GM21528 (cell line): ENCODE measurements at regions not wholly inside any gene's neighbourhood (a gene's known extent, or its start where the extent isn't known, plus 50 kb on each side); places are given as distances from the start of the nearest gene placed in this dataset.
"Not testable (repeated sequence)": the region's sequence is repeated elsewhere in the genome, so short reads cannot be mapped to it uniquely, and the experiment has no call there.

Experiments used
- ATAC-seq: cut with Tn5 transposase; IDR thresholded peaks from one replicate; pipeline ENCODE4 v1.9.1; 2021; ENCODE audit warnings: mild to moderate bottlenecking, moderate library complexity; ENCODE audit not compliant: unreplicated experiment, low FRiP score

DNA sequence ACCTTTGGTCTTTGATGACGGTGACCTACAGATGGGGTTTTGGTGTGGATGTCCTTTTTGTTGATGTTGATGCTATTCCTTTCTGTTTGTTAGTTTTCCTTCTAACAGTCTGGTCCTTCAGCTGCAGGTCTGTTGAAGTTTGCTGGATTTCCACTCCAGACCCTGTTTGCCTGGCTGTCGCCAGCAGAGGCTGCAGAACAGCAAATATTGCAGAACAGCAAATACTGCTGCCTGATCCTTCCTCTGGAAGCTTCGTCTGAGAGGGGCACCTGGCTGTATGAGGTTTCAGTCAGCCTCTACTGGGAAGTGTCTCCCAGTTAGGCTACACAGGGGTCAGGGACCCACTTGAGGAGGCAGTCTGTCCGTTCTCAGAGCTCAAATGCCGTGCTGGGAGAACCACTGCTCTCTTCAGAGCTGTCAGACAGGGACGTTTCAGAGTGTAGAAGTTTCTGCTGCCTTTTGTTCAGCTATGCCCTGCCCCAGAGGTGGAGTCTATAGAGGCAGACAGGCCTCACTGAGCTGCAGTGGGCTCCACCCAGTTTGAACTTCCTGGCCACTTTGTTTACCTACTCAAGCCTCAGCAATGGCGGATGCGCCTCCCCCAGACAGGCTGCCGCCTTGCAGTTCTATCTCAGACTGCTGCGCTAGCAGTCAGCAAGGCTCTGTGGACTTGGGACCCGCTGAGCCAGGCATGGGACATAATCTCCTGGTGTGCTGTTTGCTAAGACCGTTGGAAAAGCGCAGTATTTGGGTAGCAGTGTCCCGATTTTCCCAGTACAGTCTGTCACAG lies 156.4 kb upstream of the NR3C2 start:
- not testable (repeated sequence) for ATAC-seq

GRCh38 chr4:148589182-148589581 lies 147.0 kb upstream of the NR3C2 start:
- ATAC-seq = no peak

- ATAC-seq = no peak
Observed at GRCh38 chr4:148575577-148575976, 133.4 kb upstream of the NR3C2 start.

GRCh38 chr4:148574911-148575310 lies 132.7 kb upstream of the NR3C2 start:
- no peak for ATAC-seq

DNA sequence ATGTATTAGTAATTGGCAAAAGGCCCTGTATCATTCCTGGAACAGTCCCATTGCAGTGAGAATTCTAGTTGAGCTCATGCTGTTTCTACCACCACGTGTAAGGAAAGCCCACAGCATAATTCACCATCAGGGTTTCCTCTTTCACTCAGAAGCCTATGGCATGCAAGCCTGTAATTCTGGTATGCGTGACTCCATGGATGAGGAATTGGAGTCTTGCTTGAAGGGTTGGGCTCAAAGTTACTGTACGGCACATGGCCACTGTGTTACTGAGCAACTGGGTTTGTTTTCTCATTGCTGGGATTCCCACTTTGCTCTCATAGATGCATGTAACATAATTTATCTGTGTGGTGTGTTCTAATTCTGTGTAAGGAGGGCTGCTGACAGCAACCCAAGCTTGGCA lies 132.3 kb upstream of the NR3C2 start:
- no peak for ATAC-seq

DNA sequence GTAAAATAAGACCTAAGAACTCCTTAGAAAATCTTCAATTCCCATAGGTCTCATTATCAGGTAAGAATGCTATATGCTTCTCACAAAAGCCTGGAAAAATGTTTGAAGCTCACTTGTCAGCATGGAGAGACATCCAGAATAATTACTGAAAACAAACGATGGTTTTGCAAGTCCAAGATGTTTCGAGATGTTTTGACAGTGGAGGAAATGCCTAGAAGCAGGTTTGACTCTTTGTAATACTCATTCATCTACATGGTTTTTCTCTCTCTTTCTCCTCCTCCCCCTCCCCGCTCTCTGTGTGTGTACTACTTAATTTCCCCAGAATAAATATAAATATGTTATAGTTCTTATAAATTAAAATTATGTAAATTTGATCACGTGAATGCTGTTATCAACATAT lies 131.9 kb upstream of the NR3C2 start:
- no peak for ATAC-seq

DNA sequence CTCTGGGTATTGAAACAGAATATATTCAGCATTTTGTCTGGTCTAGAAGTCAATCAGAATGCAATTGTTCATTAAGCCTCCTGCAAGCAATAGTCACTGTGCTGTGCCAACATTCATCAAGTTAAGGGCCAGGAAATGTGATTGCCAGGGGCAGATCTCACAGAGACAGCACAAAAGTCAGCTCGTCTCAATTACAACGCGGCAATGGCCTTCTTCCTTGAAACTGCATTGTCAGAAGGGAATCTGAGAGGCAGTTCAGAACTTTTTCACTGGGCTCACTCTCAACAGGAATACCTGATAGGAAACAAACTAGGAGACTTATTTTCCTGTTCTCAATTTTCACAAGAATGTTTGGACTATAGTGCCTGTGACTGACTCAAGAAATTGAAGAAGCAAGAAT lies 131.1 kb upstream of the NR3C2 start:
- ATAC-seq = no peak

DNA sequence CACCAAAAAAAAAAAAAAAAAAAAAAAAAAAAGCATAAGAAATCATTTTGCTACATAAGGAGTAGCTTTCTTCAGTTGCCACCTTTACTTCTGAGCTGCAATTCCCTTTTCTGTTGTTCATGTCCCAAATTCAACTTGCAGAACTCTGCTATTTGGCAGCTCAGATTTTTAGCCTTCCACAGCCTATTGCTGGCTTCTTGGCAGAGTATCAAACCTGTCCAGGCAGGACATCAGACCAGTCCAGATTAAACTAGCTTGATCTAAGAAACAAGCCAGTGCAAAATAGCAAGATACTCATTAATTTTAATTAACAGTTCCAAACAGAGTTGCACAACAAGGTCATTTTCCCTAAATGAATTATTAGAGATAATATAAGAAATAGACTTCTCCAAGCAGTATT lies 123.6 kb upstream of the NR3C2 start:
- ATAC-seq = no peak

DNA sequence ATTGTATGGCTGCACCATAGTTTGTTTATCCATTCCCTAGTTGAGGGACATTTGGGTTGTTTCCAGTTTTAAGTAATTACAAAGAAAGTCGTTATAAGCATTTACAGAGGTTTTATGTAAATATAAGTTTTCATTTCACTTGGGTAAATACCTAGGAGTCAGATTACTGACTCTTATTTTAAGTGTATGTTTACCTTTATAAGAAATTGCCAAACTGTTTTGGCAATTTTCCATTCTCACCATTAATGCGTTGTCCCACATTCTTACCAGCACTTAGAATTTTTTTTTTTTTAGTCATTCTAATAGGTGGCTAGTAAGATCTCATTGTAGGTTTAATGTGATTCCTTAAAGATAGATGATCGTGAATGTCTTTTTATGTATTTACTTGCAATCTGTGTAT lies 121.5 kb upstream of the NR3C2 start:
- ATAC-seq = no peak

- ATAC-seq = no peak
Observed at GRCh38 chr4:148561467-148561866, 119.3 kb upstream of the NR3C2 start.

- ATAC-seq = no peak
Observed at GRCh38 chr4:148557793-148558192, 115.6 kb upstream of the NR3C2 start.

GRCh38 chr4:148550788-148551187 lies 108.6 kb upstream of the NR3C2 start:
- ATAC-seq = no peak

GRCh38 chr4:148542922-148543623 lies 100.9 kb upstream of the NR3C2 start:
- no peak for ATAC-seq

DNA sequence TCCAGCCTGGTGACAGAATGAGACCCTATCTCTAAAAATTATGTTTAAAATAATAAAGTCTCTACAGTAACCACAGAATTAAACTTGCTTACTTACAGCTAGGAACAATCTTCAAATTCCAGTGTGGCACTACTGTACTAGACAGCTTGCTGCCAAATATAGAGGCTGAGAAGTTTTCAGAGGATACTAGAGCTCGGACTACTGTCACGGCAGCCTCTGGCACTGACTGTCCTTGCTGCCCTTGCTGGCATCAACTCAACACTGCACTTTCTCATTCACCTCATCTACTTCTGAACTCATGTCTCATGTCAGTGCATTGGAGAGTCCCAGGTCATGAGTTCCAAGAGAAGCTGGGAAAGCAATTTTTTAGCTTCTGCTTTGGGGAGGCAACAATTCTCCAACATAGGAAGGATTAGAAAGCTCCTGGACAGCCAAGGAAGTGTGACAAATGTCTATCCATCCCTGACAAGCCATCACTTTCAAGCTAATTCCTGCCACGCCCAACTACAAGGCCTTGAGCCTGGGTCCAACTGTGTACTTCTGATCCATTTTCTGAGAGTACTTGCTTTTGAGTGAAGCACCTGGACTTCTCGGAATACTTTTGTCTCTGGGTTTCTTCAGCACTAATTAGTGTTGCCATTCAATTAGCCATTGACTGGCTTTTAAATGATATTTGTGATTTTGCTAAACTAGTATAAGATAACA lies 98.6 kb upstream of the NR3C2 start:
- no peak for ATAC-seq

GRCh38 chr4:148539387-148539786 lies 97.2 kb upstream of the NR3C2 start:
- no peak for ATAC-seq

GRCh38 chr4:148533851-148534250 lies 91.6 kb upstream of the NR3C2 start:
- not testable (repeated sequence) for ATAC-seq

- ATAC-seq = no peak
Observed at GRCh38 chr4:148530114-148530513, 87.9 kb upstream of the NR3C2 start.

DNA sequence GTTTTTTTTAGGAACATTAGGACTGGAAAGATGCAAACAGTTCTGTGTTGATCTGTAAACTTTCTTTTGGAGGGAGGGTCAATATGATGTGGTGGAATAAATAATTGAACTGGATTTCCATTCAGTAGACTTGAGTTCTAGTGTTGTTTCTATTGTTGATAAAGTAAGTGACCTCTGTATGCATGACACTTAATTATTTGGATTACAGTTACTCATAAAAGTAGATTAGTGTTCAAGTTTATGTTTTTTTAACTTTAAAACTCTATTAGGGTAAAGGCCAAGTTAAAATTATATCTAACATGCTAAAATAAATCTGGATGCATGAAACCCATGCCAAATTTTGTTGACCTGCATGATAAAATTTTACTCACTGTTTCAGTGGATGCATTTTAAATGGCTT lies 85.4 kb upstream of the NR3C2 start:
- no peak for ATAC-seq

GRCh38 chr4:148522995-148523394 lies 80.8 kb upstream of the NR3C2 start:
- ATAC-seq = no peak

GRCh38 chr4:148515248-148515647 lies 73.0 kb upstream of the NR3C2 start:
- no peak for ATAC-seq

GRCh38 chr4:148514581-148514980 lies 72.4 kb upstream of the NR3C2 start:
- ATAC-seq = no peak
